T-cell (primary cell): ENCODE measurements at regions not wholly inside any gene's neighbourhood (a gene's known extent, or its start where the extent isn't known, plus 50 kb on each side); places are given as distances from the start of the nearest gene placed in this dataset.
A peak's percentile ranks its signal among the peaks of the same experiment; 100 is the strongest.
"Not testable (repeated sequence)": the region's sequence is repeated elsewhere in the genome, so short reads cannot be mapped to it uniquely, and the experiment has no call there.

Source experiments
- ATAC-seq, 4 experiments: fragments of 200-7000 bp in 3 of 4; fragments of 150-1000 bp in 1 of 4; cut with Tn5 transposase; replicated peaks in 1 of 4; 1 replicate in 3 of 4; 2 replicates in 1 of 4; pipeline ENCODE4 v1.10.0; 2021; ENCODE audit warnings: moderate library complexity in 3 of 4, mild to moderate bottlenecking in 2 of 4, moderate number of reproducible peaks in 1 of 4
- CTCF ChIA-PET, 2 donors: fragments of 300-600 bp; sonication (Branson Sonifier 250); formaldehyde crosslinking; loops; one replicate each; lab custom pipeline; 2022; ENCODE audit warnings: antibody characterized with exemption in 2 of 2; lab: Charles Lee
- POLR2A ChIA-PET, 2 donors: fragments of 300-600 bp; sonication (Branson Sonifier 250); formaldehyde crosslinking; loops; one replicate each; lab custom pipeline; 2022; ENCODE audit warnings: antibody characterized with exemption in 2 of 2; lab: Charles Lee
- DNase-seq, 35 experiments: peaks; one replicate each; pipeline versions ENCODE4 v3.0.0 to v3.0.0-alpha.2; 2013 to 2023
- H3K27ac ChIP-seq: one replicate; pipeline ENCODE4 v1.5.1; 2013; ENCODE audit warnings: low read length
- H3K27me3 ChIP-seq, 2 experiments: replicated peaks in 1 of 2; 1 replicate in 1 of 2; 2 replicates in 1 of 2; pipeline versions ENCODE4 v1.6.1 to v1.7.0; 2013; ENCODE audit warnings: low read length in 1 of 2, mixed read lengths in 1 of 2; ENCODE audit not compliant: control insufficient read depth in 2 of 2, insufficient read depth in 2 of 2; ENCODE audit errors: extremely low read depth in 1 of 2
- H3K36me3 ChIP-seq, 2 donors: 1 replicate in 1 of 2; 2 replicates in 1 of 2; pipeline versions ENCODE4 v1.6.1 to v1.7.0; 2013; ENCODE audit warnings: low read length in 1 of 2; ENCODE audit not compliant: control insufficient read depth in 2 of 2, insufficient read depth in 1 of 2; ENCODE audit errors: extremely low read depth in 1 of 2
- H3K4me1 ChIP-seq, 2 experiments: 1 replicate in 1 of 2; 2 replicates in 1 of 2; pipeline versions ENCODE4 v1.6.1 to v1.7.0; 2013; ENCODE audit warnings: low read length in 2 of 2, mixed read lengths in 1 of 2; ENCODE audit not compliant: insufficient read depth in 2 of 2, control insufficient read depth in 1 of 2; ENCODE audit errors: extremely low read depth in 1 of 2
- H3K4me3 ChIP-seq, 2 donors: 1 replicate in 1 of 2; 2 replicates in 1 of 2; pipeline versions ENCODE4 v1.5.1 to v1.7.0; 2013; ENCODE audit warnings: mild to moderate bottlenecking in 2 of 2, low read length in 1 of 2, moderate library complexity in 1 of 2; ENCODE audit not compliant: control insufficient read depth in 1 of 2; ENCODE audit errors: extremely low read depth in 1 of 2
- H3K9me3 ChIP-seq: 2 replicates; pipeline ENCODE4 v1.7.0; 2013
- H3K27ac Mint-ChIP-seq, 2 donors: one replicate each; pipeline ENCODE4 v1.8.0; 2020 to 2021; ENCODE audit warnings: mild to moderate bottlenecking in 2 of 2, mixed read lengths in 2 of 2
- H3K27me3 Mint-ChIP-seq, 2 donors: one replicate each; pipeline ENCODE4 v1.8.0; 2021 to 2022; ENCODE audit warnings: mixed read lengths in 2 of 2
- H3K36me3 Mint-ChIP-seq: one replicate; pipeline ENCODE4 v1.8.0; 2021; ENCODE audit warnings: mixed read lengths
- H3K4me1 Mint-ChIP-seq, 3 donors: one replicate each; pipeline ENCODE4 v1.8.0; 2020 to 2022; ENCODE audit warnings: mixed read lengths in 3 of 3, mild to moderate bottlenecking in 1 of 3
- H3K4me3 Mint-ChIP-seq, 3 donors: one replicate each; pipeline ENCODE4 v1.8.0; 2020 to 2022; ENCODE audit warnings: mild to moderate bottlenecking in 3 of 3, mixed read lengths in 3 of 3, moderate library complexity in 3 of 3
- H3K9me3 Mint-ChIP-seq, 3 donors: one replicate each; pipeline ENCODE4 v1.8.0; 2020 to 2022; ENCODE audit warnings: mixed read lengths in 3 of 3
- WGBS: methylation state at CpG from one replicate; pipeline ENCODE4 v1.1.5; 2013; ENCODE audit warnings: missing lambda C conversion rate; ENCODE audit not compliant: insufficient coverage; 5-methylcytosine and 5-hydroxymethylcytosine counted together

- CTCF ChIA-PET, H3K27me3 ChIP-seq, H3K27me3 Mint-ChIP-seq, H3K9me3 ChIP-seq, H3K36me3 Mint-ChIP-seq, H3K4me3 Mint-ChIP-seq, H3K4me3 ChIP-seq, H3K36me3 ChIP-seq, H3K9me3 Mint-ChIP-seq, H3K27ac ChIP-seq, ATAC-seq, H3K4me1 ChIP-seq, POLR2A ChIA-PET: not testable (repeated sequence)
- DNase-seq = peak in 1 of 35 experiments; percentile 21
- H3K27ac Mint-ChIP-seq = peak overlapping the region in 1 of 2 donors; percentile 59
- peaks cover 0 to 13% (median 0%) of the 10 kb centered on the region in 3 donors for H3K4me1 Mint-ChIP-seq
- WGBS = 82% methylated on average over 6 of the region's 13 CpGs
These were observed 173.8 kb downstream of the TMEM121 start for GRCh38 chr14:105700146-105700545.

GRCh38 chr14:105700622-105701288 is 174.4 kb downstream of the TMEM121 start:
- no peak overlapping the region for H3K4me3 ChIP-seq
- CTCF ChIA-PET = no interaction called here
- DNase-seq = peak in 1 of 35 experiments; percentile 17
- H3K4me3 Mint-ChIP-seq = no peak overlapping the region
- no peaks in the 10 kb centered on the region for H3K4me1 ChIP-seq
- H3K27ac ChIP-seq = no peak overlapping the region
- no peaks in the 10 kb centered on the region for H3K27me3 ChIP-seq
- 61% methylated on average over 3 of the region's 7 CpGs for WGBS
- H3K27me3 Mint-ChIP-seq = peaks cover 0 to 5% of the 10 kb centered on the region in 2 donors
- no peaks in the 10 kb centered on the region for H3K9me3 ChIP-seq
- H3K4me1 Mint-ChIP-seq = peaks cover 0 to 11% (median 0%) of the 10 kb centered on the region in 3 donors
- no peaks in the 10 kb centered on the region for H3K36me3 ChIP-seq
- POLR2A ChIA-PET = no interaction called here
- H3K27ac Mint-ChIP-seq = peak overlapping the region in 1 of 2 donors; percentile 59
- no peaks in the 10 kb centered on the region for H3K36me3 Mint-ChIP-seq
- no peak for ATAC-seq
- H3K9me3 Mint-ChIP-seq = no peaks in the 10 kb centered on the region

DNA sequence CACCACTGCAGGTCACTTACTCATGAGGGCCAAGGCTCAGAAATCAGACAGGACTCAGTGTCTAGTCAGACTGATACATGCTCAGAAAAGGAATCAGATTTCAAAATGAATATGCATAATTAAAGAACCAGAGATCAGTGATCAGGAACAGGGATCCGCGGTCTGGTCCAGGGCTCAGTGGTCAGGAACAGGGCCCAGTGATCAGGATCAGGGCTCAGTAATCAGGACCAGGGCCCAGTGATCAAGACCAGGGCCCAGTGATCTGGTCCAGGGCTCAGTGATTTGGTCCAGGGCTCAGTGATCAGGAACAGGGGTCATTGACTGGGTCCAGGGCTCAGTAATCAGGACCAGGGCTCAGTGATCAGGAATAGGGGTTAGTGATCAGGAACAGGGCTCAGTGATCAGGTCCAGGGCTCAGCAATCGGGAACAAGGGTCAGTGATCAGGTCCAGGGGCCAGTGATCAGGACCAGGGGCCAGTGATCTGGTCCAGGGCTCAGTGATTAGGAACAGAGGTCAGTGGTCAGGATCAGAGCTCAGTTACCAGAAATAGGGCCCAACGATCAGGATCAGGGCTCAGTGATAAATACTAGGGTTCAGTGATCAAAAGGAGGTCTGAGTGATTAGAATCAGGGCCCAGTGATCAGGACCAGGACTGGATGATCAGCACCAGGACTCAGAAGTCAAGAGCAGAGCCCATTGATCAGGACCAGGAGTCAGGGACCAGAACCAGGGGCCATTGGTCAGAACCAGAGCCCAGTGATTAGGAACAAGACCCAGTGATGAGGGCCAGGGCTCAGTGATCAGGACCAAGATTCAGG is 175.3 kb downstream of the TMEM121 start:
- ATAC-seq (no peak), DNase-seq (peak in 1 of 35 experiments; percentile 14)
- Histone ChIP-seq H3K4me1 (no peaks in the 10 kb centered on the region), H3K9me3 (no peaks in the 10 kb centered on the region), H3K27me3 (no peaks in the 10 kb centered on the region), H3K36me3 (no peaks in the 10 kb centered on the region), H3K4me3 (no peak overlapping the region), H3K27ac (no peak overlapping the region)
- Mint-ChIP-seq H3K4me1 (peaks cover 0 to 11% (median 0%) of the 10 kb centered on the region in 3 donors), H3K36me3 (no peaks in the 10 kb centered on the region), H3K27me3 (peaks cover 0 to 5% of the 10 kb centered on the region in 2 donors), H3K9me3 (no peaks in the 10 kb centered on the region), H3K4me3 (no peak overlapping the region), H3K27ac (no peak overlapping the region)
- CTCF ChIA-PET = no interaction called here
- POLR2A ChIA-PET = no interaction called here
- 41% methylated on average over 4 of the region's 4 CpGs for WGBS

- no peak overlapping the region for H3K27ac ChIP-seq
- no peaks in the 10 kb centered on the region for H3K36me3 ChIP-seq
- Mint-ChIP-seq H3K9me3 (no peaks in the 10 kb centered on the region), H3K4me3 (no peak overlapping the region), H3K27me3 (peaks cover 0 to 5% of the 10 kb centered on the region in 2 donors), H3K27ac (no peak overlapping the region), H3K4me1 (peaks cover 0 to 11% (median 0%) of the 10 kb centered on the region in 3 donors), H3K36me3 (no peaks in the 10 kb centered on the region)
- H3K4me1 ChIP-seq = no peaks in the 10 kb centered on the region
- no peaks in the 10 kb centered on the region for H3K9me3 ChIP-seq
- ATAC-seq (no peak), DNase-seq (peak in 1 of 35 experiments; percentile 20)
- H3K27me3 ChIP-seq = no peaks in the 10 kb centered on the region
- 93% methylated on average over 2 of the region's 2 CpGs for WGBS
- no peak overlapping the region for H3K4me3 ChIP-seq
- ChIA-PET CTCF (no interaction called here), POLR2A (no interaction called here)
These were observed 176.0 kb downstream of the TMEM121 start for GRCh38 chr14:105702275-105702817.

- H3K9me3 Mint-ChIP-seq, CTCF ChIA-PET, H3K36me3 Mint-ChIP-seq, H3K27ac Mint-ChIP-seq, H3K27ac ChIP-seq, H3K4me1 ChIP-seq, H3K27me3 Mint-ChIP-seq, H3K27me3 ChIP-seq, DNase-seq, H3K36me3 ChIP-seq, H3K9me3 ChIP-seq, H3K4me1 Mint-ChIP-seq, ATAC-seq, H3K4me3 ChIP-seq, H3K4me3 Mint-ChIP-seq, POLR2A ChIA-PET: not testable (repeated sequence)
- 39% methylated on average over 3 of the region's 8 CpGs for WGBS
These were observed 176.8 kb downstream of the TMEM121 start for GRCh38 chr14:105703044-105703665.

DNA sequence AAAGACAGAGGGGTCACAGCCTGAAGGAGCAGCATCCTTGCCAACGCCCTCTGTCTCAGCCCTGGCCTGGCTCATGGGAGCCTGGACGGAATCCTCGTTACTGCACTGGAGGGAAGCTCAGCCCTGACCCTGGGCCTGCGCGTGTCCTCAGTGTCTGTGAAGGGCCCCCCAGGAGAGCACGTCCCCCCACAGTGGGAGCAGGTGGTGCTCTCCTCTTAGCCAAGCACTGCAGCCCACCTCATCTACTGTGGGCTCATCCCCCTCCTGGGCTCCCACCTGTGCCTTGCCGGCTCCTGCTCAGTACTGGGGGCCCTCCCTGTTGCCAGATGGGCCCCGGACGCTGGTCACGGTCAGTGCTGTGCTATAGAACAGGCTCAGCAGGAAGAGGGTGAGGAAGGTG is 177.7 kb downstream of the TMEM121 start:
- H3K36me3 ChIP-seq, H3K9me3 Mint-ChIP-seq, H3K36me3 Mint-ChIP-seq, H3K4me1 Mint-ChIP-seq, H3K9me3 ChIP-seq, H3K27ac ChIP-seq, H3K27ac Mint-ChIP-seq, CTCF ChIA-PET, H3K27me3 ChIP-seq, ATAC-seq, H3K4me1 ChIP-seq, POLR2A ChIA-PET, H3K27me3 Mint-ChIP-seq, H3K4me3 Mint-ChIP-seq, H3K4me3 ChIP-seq: not testable (repeated sequence)
- WGBS = no CpG with 5 or more reads among the region's 10 CpGs
- DNase-seq = peak in 1 of 35 experiments; percentile 3
